Right ventricle myocardium superior (tissue), 1 donor: ENCODE measurements at regions not wholly inside any gene's neighbourhood (a gene's known extent, or its start where the extent isn't known, plus 50 kb on each side); places are given as distances from the start of the nearest gene placed in this dataset.
"Not testable (repeated sequence)": the region's sequence is repeated elsewhere in the genome, so short reads cannot be mapped to it uniquely, and the experiment has no call there.

ENCODE experiments used
- ATAC-seq: fragments of 200-7000 bp; cut with Tn5 transposase; one replicate; pipeline ENCODE4 v1.9.1; 2020; ENCODE audit warnings: mild to moderate bottlenecking; ENCODE audit not compliant: poor library complexity
- DNase-seq: peaks from one replicate; pipeline ENCODE4 v3.0.0-alpha.2; 2020
- intact Hi-C: fragments of 100-400 bp; cut with DNase I; formaldehyde crosslinking; loops from one replicate; pipeline ENCODE4 v1.11.2; 2022
- donor health status: DM: no; HTN: yes; CAD: no; lungs with severe emphysema.

DNA sequence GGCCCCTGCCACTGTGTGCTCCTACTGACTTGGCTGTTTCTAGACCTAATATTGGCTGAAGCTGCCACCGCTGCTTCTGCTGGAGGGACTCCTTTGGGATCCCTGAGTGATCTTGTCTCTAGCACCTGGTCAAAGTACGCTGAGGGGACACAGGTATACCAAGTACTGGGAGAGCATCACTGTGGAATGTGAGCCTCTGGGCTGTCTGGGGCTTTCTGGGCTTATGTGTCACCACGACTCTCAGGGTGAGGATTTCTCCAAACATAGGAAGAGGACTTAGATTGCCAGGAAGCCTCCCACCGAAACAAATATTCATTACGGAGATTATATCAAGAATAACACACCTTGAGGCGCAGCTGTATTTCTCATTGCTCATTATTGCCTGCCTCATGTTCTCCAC lies 435.8 kb downstream of the HS3ST3B1 start:
- no peak for DNase-seq
- intact Hi-C loops, result no loop called here
- no peak for ATAC-seq

DNA sequence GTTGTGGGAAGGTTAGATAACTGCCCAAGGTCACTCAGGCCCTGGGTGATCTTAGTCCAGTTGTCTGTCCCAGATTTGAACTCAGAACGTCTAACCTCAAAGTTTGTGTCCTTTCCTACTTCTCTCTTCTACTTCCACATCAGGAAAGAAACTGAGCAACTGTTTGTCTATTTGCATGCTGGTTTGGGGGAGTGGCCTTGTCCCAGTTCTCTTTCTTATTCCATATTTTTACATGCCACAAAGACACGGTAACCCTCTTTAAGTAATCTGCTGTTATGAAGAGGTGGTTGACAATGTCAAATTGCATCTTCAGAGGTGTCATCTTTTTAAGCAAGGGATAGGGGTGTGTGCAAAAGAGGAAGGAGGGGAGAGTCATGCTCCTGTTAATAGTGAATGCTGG lies 432.5 kb downstream of the HS3ST3B1 start:
- intact Hi-C loops, result no loop called here
- ATAC-seq (no peak), DNase-seq (no peak)

DNA sequence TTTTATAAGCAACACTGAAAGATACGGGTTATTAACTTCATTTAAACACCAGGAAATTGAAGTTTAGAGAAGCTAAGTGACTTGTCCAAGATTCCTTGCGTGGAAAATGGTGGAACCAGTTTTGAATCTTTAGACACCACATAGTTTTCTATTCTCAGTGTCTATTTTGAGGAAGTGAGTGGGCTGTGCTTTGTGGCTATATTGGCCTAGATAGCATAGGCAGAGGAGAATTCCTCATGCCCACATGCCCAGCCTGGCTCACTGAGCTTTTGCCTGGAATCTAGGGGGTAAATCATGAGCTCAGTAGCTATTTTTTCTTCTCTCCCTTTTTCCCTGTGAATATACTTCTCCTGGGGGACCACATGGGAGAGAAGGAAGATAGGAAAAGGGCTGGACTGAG lies 431.3 kb downstream of the HS3ST3B1 start:
- ATAC-seq, result no peak
- intact Hi-C loops, result no loop called here
- DNase-seq, result no peak

DNA sequence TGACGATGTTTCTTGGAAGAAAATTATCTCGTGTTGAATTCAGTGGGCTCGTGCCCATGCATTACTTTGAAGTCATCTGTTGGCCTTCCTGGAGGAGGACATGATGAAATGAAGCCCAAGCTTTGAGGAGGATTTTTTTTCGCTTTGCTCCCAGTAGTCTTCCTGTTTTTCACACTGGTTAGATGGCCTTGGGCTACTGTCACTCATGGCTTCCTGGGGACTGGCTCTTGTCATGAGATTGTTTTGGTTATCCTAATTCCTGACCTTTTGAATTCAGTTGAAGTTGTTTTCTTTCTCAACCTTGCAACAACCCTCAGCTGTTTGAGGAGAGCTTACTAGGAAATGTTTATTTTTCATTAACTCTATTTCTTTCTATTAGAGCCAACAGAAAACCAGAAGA lies 430.7 kb downstream of the HS3ST3B1 start:
- intact Hi-C loops, result no loop called here
- no peak for ATAC-seq
- DNase-seq, result no peak

DNA sequence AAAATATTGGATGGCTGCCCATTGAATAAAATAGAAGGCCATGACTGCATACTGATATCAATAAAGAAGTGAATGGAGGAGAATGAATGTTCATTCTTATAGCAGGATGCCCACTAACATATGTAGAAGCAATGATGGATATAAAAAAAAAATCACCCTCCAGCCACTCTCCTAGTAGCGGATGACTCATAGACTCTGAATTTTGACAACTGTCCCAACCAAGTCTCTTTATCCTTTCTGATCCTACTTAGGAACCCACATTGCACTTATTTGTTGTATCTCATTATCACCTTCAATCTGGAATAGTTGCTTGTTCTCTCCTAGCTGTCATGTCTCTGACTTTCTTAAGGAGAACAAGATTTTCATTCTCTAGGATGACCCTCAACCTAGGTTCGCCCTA lies 429.9 kb downstream of the HS3ST3B1 start:
- intact Hi-C loops, result no loop called here
- DNase-seq (no peak), ATAC-seq (no peak)

DNA sequence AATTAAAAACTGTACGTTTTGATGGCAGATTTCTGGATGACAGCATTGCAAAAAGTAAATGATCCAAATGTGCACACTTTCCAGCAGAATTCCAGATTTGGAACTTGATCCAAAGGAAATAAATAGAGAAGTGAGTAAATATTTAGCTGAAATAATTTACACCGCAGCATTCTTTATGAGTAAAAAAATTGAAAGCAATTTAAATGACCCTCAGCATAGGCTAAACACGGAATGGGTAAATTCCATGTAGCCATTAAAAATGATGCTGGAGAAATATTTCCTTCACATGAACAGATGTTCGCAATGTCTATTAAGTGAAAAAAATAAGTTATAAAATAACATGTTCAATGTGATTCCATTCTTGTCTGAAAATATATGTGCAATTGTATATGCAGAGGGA lies 424.8 kb downstream of the HS3ST3B1 start:
- DNase-seq (no peak), ATAC-seq (no peak)
- intact Hi-C loops, result no loop called here

DNA sequence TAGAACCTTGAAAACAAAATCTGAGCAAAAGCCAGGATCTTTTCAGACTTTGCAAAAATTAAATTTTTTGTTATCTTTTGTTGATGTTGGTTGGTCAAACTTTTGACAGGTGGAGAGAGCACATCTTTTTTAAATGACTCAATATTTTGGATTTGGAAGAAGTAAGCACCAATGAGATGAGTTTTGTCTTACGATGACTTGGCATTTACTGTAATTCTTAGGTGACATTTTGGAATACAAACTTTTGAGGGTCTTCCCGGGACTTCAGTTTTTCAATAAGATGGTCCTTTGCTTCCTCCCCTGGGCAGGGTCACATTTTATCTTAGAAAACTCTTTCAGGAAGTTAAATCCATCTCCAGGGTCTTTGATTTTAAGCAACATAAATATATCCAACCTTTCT lies 423.9 kb downstream of the HS3ST3B1 start:
- intact Hi-C loops, result no loop called here

DNA sequence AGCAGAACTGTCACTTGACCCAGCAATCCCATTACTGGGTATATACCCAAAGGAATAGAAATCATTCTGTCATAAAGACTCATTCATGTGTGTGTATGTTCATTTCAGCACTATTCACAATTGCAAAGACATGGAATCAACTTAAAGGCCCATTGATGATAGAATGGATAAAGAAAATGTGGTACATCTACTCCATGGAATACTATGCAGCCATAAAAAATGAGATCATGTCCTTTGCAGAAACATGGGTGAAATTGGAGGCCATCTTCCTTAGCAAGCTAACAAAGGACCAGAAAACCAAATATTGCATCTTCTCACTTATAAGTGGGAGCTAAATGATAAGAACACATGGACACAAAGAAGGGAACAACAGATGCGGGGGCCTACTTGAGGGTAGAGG lies 422.5 kb downstream of the HS3ST3B1 start:
- ATAC-seq, intact Hi-C loops: not testable (repeated sequence)

More for the DNA sequence above, 423.9 kb downstream of the HS3ST3B1 start:
- ATAC-seq (no peak), DNase-seq (no peak)

DNA sequence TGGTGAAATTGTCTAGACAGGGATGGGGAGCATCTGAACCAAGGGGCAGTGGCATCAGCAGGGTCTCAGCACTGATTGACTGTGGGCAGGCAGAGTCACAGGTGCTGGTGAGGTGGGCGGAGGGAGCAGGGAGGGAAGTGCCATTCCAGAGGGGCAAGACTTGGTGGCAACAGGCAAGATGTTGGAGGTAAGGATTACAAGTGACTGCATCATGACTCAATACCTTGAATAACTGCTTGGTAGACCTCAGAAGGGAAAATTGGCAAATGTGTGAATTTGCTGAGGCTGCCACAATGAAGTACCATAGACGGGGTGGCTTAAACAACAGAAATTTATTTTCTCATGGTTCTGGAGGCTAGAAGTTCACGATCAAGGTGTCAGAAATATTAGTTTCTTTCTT lies 419.1 kb downstream of the HS3ST3B1 start:
- DNase-seq, result no peak
- intact Hi-C loops, result no loop called here
- no peak for ATAC-seq

More for the DNA sequence above, 422.5 kb downstream of the HS3ST3B1 start:
- not testable (repeated sequence) for DNase-seq

DNA sequence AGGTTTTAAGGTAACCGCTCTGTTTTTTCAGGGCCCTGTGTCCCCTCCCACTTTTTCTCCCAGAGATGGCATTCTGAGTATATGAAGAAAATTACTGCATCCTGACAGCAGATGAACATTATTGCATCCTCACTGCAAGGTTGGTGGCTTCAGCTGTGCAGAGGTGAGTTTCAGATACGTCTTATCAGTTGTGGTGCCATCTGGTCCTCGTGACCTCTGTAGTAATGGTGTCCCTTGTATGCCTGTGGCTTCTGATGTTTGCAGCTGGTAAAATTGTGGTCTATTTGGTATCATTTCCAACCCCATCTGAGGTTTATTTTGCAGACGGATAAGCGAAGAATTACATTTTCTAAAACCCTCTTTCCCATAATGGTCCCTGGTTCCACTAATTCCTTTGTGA lies 417.0 kb downstream of the HS3ST3B1 start:
- no peak for ATAC-seq
- no peak for DNase-seq
- intact Hi-C loops, result no loop called here

DNA sequence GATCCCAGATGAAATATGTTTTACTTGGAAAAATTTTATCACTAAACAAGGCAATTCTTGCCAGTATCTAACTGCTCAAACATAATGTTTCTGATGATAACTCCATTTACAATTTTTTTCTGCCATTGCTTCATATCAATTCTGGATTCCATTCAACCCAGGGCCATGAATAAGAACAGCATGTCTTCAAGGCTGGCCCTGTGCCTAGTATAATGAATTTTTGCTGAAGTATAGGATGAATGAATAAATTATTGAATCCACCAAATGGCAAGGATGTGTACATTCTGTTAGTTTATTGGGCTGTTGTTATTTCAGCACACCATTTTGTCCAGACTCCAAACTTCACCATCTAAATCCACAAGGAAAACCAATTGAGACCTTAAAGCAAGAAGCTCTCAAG lies 414.7 kb downstream of the HS3ST3B1 start:
- DNase-seq (no peak), ATAC-seq (no peak)
- intact Hi-C loops, result no loop called here

DNA sequence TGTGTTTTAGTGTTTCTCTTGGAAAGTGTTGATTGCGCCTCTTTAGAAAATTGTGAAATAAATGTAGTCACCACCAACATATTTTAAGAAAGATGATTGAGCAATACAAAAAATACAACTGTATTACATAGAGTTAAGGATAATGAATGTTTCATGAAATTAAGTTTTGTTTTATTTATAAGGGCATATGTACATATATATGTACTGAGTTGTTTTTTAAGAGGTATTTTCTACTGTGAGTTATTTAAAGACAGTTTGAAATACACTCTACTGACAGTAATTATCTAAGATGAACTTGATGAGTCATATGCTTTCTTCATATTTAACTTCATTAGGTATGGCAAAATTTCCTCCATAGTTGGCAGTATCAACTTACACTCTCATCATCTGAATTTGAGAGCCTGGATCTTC lies 411.7 kb downstream of the HS3ST3B1 start:
- intact Hi-C loops, result no loop called here
- no peak for DNase-seq
- no peak for ATAC-seq

DNA sequence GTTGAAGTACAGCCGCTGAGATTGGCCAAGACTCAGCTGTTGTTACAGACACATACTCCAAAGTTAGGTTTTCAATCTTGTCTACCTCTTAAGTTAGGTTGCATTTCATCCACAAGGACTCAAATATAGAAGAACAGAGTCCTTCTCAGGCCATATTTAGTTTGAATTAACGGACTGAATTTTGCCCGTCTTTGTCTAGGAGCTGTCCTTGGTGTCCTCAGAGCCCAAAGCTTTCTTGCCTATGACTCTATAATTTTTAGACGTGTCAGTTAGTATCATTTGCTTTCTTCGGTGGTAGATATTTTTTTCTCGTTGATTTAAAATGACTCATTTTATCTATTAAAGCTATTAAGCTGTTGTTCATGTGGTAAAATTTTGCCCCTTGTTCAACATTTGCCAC lies 403.2 kb downstream of the HS3ST3B1 start:
- intact Hi-C loops, result no loop called here
- no peak for ATAC-seq
- DNase-seq, result no peak

DNA sequence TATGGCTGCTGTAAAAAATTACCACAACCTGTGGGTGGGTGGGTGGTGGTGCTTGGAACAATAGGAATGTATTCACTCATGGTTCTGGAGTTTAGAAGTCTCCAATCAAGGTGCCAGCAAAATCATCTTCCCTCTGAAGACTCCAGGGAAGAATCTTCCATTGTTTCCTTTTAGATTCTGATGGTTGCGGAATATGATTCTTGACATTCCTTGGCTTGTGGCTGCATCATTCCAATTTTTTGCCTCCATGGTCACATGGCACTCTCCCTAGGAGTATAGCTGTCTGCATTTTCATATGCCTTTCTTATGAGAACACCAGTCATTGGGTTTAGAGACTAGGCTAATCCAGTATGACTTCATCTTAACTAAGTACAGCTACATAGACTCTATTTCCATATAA lies 401.0 kb downstream of the HS3ST3B1 start:
- intact Hi-C loops, result no loop called here
- ATAC-seq (no peak), DNase-seq (no peak)

DNA sequence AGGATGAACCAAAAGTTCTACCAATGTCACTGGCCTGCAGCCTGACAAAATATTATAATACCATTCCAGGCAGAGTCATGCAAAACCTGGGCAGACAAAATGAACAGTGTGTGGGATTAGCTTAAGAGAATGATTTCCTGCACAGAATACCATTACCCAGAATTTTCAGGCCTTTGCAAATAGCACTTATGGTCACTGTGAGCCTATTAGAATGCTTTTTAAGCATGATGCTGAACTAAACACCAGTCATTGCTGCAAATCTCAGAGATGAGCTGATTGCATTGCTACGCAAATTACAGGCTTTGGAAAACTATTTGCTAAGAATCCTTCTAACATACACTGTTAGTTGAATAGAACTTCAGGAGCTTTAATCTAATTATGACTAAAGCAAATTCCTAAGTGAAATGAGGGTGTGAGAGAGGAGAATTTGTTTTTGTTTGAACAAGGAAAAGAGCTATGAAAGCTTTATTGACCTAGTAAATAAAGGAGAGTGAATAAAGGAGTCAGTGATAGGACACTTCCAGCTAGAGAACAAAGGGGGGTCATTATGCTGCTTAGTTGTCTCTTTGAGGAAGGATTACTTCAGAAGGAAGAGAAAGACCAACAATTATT lies 398.8 kb downstream of the HS3ST3B1 start:
- ATAC-seq, result no peak
- intact Hi-C loops, result no loop called here
- DNase-seq, result no peak

DNA sequence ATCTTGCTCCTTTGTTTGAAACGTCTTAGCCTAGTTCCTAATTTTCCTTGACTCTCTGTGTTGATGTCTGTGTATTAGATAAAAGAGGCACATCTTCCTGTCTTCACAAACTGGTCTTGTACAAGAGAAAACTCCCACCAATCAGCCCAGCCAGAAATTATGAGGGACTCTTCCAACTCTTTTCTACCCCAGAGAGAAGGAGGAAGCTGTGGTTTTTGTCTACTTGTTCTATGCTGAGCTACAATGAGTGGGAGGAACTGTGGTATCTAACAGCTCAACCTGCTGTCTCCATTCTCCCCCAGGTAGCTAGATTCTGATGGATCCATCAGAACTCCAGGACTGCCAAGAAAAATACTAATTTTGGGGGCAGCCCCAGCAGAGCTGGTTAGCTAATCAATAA lies 392.5 kb downstream of the HS3ST3B1 start:
- intact Hi-C loops, result no loop called here
- ATAC-seq (no peak), DNase-seq (no peak)

DNA sequence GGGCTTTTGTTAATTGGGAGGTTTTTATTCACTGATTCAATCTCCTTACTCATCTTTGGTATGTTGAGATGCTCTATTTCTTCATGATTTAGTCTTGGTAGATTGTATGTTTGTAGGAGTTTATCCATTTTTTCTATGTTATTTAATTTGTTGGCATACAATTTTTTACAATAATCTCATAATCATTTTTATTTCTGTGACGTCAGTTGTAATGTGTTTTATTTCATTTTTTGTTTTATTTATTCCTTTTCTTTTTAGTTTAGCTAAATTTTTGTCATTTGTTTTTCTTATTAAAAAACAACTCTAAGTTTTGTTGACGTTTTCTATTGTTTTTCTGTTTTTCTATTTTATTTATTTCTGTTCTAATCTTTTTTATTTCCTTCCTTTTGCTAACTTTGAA lies 389.8 kb downstream of the HS3ST3B1 start:
- intact Hi-C loops, result no loop called here
- no peak for ATAC-seq

DNA sequence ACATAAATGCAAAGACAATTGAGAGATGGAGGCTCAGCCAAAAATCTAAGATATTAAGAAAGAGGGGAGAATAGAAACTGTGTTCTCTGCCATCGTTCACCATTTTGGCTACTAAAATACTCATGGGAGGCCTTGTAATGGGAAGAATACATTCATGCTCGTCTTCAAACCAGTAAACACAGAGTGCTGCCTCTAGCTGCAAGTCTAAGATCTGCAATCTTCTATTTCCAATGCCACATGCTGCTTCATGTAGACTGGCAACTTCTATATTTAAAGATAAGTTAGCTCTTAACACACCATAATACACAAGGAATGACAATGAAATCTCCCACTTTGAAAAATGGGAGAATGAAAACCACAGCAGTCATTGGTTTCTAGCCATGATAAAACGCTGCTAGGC lies 387.3 kb downstream of the HS3ST3B1 start:
- DNase-seq (no peak), ATAC-seq (no peak)
- intact Hi-C loops, result no loop called here

More for the DNA sequence above, 389.8 kb downstream of the HS3ST3B1 start:
- DNase-seq, result no peak

DNA sequence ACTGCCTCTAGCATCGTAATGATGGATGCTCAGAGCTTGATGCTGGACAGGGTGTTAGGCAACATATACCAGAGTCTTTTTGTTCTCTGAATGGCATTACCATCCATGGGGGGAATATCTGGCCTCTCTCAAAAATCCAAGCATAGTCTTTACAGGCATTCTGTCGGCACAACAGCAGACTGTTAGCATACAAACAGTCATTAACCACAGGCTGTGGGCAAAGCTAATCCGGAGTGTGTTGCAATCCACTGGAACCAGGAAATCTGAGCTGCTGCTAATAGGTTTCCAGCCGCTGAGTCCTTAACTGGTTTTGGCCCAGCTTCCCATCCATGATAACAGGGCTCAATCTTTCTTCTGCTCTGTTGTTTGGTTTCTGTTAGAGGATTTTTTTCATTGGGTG lies 371.9 kb downstream of the HS3ST3B1 start:
- ATAC-seq (no peak), DNase-seq (no peak)
- intact Hi-C loops, result no loop called here

DNA sequence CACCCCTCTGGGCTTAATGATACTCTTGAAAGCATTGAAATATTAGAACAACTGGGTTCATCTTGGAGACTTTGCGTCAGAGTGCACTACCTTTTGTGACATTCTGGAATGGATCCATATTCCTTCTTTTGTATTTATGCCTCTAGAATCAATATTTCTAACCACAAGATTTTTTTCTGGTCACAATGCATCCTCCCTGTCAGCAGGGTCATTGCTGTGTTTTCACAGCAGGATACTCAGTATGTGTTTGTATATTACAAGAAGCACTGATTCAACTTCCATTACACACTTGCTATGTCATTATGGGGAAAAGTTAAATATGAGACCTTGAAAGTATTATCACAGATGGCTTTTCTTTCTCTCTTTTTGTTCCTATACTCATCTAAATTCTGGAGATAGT lies 370.0 kb downstream of the HS3ST3B1 start:
- intact Hi-C loops, result no loop called here
- no peak for DNase-seq
- no peak for ATAC-seq

DNA sequence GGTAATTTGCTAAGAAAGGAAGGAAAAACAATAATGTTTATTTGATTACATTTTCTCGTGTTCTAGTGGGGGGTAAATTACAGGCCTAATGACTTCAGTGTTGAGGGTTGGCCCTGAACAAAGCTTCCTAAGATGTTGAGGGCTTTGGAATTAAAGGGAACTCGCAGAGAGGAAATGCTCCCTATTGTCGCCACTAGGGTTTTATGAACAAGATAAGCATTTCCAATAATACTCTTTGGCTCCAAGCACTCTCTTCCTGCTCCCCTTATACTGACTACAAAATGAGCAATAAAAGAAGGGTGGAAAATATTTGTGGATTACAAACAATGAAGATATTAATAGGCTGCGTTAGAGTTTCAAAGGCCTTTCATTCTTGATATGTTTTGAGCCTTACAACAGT lies 363.6 kb downstream of the HS3ST3B1 start:
- ATAC-seq (no peak), DNase-seq (no peak)
- intact Hi-C loops, result no loop called here
